ENCODE measurements at regions not wholly inside any gene's neighbourhood (a gene's known extent, or its start where the extent isn't known, plus 50 kb on each side); places are given as distances from the start of the nearest gene placed in this dataset.
"Not testable (repeated sequence)": the region's sequence is repeated elsewhere in the genome, so short reads cannot be mapped to it uniquely, and the experiment has no call there.

GRCh38 chr9:21715408-21715807 lies 87.0 kb upstream of the MTAP start:
- no peak overlapping the region for H3K4me3 ChIP-seq (ENCODE audit: low read length)
- H3K27me3 ChIP-seq (ENCODE audit: control insufficient read depth, insufficient read depth, low read length): no peaks in the 10 kb centered on the region
- H3K9ac ChIP-seq (ENCODE audit: low read length): no peak overlapping the region
- no peaks in the 10 kb centered on the region for H3K36me3 ChIP-seq (ENCODE audit: control insufficient read depth, insufficient read depth, low read length)
- no peaks in the 10 kb centered on the region for H3K4me1 ChIP-seq (ENCODE audit: control insufficient read depth, insufficient read depth, low read length)
- no peaks in the 10 kb centered on the region for H3K9me3 ChIP-seq (ENCODE audit: control insufficient read depth, low read length)

- no peaks in the 10 kb centered on the region for H3K9me3 ChIP-seq (ENCODE audit: control insufficient read depth, low read length)
- H3K4me1 ChIP-seq (ENCODE audit: control insufficient read depth, insufficient read depth, low read length): no peaks in the 10 kb centered on the region
- H3K9ac ChIP-seq (ENCODE audit: low read length): no peak overlapping the region
- no peaks in the 10 kb centered on the region for H3K36me3 ChIP-seq (ENCODE audit: control insufficient read depth, insufficient read depth, low read length)
- H3K27me3 ChIP-seq (ENCODE audit: control insufficient read depth, insufficient read depth, low read length): no peaks in the 10 kb centered on the region
- no peak overlapping the region for H3K4me3 ChIP-seq (ENCODE audit: low read length)
These were observed 81.7 kb upstream of the MTAP start for GRCh38 chr9:21720758-21721157.

GRCh38 chr9:21727411-21727810 lies 75.0 kb upstream of the MTAP start:
- H3K9me3 ChIP-seq (ENCODE audit: control insufficient read depth, low read length); H3K4me3 ChIP-seq (ENCODE audit: low read length); H3K9ac ChIP-seq (ENCODE audit: low read length); H3K27me3 ChIP-seq (ENCODE audit: control insufficient read depth, insufficient read depth, low read length); H3K4me1 ChIP-seq (ENCODE audit: control insufficient read depth, insufficient read depth, low read length); H3K36me3 ChIP-seq (ENCODE audit: control insufficient read depth, insufficient read depth, low read length): not testable (repeated sequence)

- Histone ChIP-seq H3K9ac (ENCODE audit: low read length) (no peak overlapping the region), H3K9me3 (ENCODE audit: control insufficient read depth, low read length) (no peaks in the 10 kb centered on the region), H3K36me3 (ENCODE audit: control insufficient read depth, insufficient read depth, low read length) (no peaks in the 10 kb centered on the region), H3K4me1 (ENCODE audit: control insufficient read depth, insufficient read depth, low read length) (no peaks in the 10 kb centered on the region), H3K4me3 (ENCODE audit: low read length) (no peak overlapping the region), H3K27me3 (ENCODE audit: control insufficient read depth, insufficient read depth, low read length) (no peaks in the 10 kb centered on the region)
These were observed 73.7 kb upstream of the MTAP start for GRCh38 chr9:21728781-21729180.

- Histone ChIP-seq H3K4me3 (ENCODE audit: low read length) (no peak overlapping the region), H3K9me3 (ENCODE audit: control insufficient read depth, low read length) (no peaks in the 10 kb centered on the region), H3K9ac (ENCODE audit: low read length) (no peak overlapping the region), H3K27me3 (ENCODE audit: control insufficient read depth, insufficient read depth, low read length) (no peaks in the 10 kb centered on the region), H3K36me3 (ENCODE audit: control insufficient read depth, insufficient read depth, low read length) (no peaks in the 10 kb centered on the region), H3K4me1 (ENCODE audit: control insufficient read depth, insufficient read depth, low read length) (no peaks in the 10 kb centered on the region)
These were observed 72.8 kb upstream of the MTAP start for GRCh38 chr9:21729648-21730047.

- H3K36me3 ChIP-seq (ENCODE audit: control insufficient read depth, insufficient read depth, low read length): no peaks in the 10 kb centered on the region
- no peaks in the 10 kb centered on the region for H3K27me3 ChIP-seq (ENCODE audit: control insufficient read depth, insufficient read depth, low read length)
- no peaks in the 10 kb centered on the region for H3K9me3 ChIP-seq (ENCODE audit: control insufficient read depth, low read length)
- no peak overlapping the region for H3K9ac ChIP-seq (ENCODE audit: low read length)
- no peak overlapping the region for H3K4me3 ChIP-seq (ENCODE audit: low read length)
- H3K4me1 ChIP-seq (ENCODE audit: control insufficient read depth, insufficient read depth, low read length): no peaks in the 10 kb centered on the region
These were observed 71.5 kb upstream of the MTAP start for GRCh38 chr9:21730899-21731298.

GRCh38 chr9:21741151-21741550 lies 61.3 kb upstream of the MTAP start:
- no peak overlapping the region for H3K4me3 ChIP-seq (ENCODE audit: low read length)
- no peak overlapping the region for H3K9ac ChIP-seq (ENCODE audit: low read length)
- no peaks in the 10 kb centered on the region for H3K9me3 ChIP-seq (ENCODE audit: control insufficient read depth, low read length)
- peaks cover 5% of the 10 kb centered on the region for H3K4me1 ChIP-seq (ENCODE audit: control insufficient read depth, insufficient read depth, low read length)
- H3K36me3 ChIP-seq (ENCODE audit: control insufficient read depth, insufficient read depth, low read length): no peaks in the 10 kb centered on the region
- no peaks in the 10 kb centered on the region for H3K27me3 ChIP-seq (ENCODE audit: control insufficient read depth, insufficient read depth, low read length)

GRCh38 chr9:21744320-21744719 lies 58.1 kb upstream of the MTAP start:
- no peak overlapping the region for H3K9ac ChIP-seq (ENCODE audit: low read length)
- H3K9me3 ChIP-seq (ENCODE audit: control insufficient read depth, low read length): no peaks in the 10 kb centered on the region
- H3K36me3 ChIP-seq (ENCODE audit: control insufficient read depth, insufficient read depth, low read length): no peaks in the 10 kb centered on the region
- peaks cover 5% of the 10 kb centered on the region for H3K4me1 ChIP-seq (ENCODE audit: control insufficient read depth, insufficient read depth, low read length)
- no peaks in the 10 kb centered on the region for H3K27me3 ChIP-seq (ENCODE audit: control insufficient read depth, insufficient read depth, low read length)
- no peak overlapping the region for H3K4me3 ChIP-seq (ENCODE audit: low read length)

GRCh38 chr9:21744841-21745240 lies 57.6 kb upstream of the MTAP start:
- Histone ChIP-seq H3K4me3 (ENCODE audit: low read length) (no peak overlapping the region), H3K27me3 (ENCODE audit: control insufficient read depth, insufficient read depth, low read length) (no peaks in the 10 kb centered on the region), H3K4me1 (ENCODE audit: control insufficient read depth, insufficient read depth, low read length) (peaks cover 5% of the 10 kb centered on the region), H3K9ac (ENCODE audit: low read length) (no peak overlapping the region), H3K36me3 (ENCODE audit: control insufficient read depth, insufficient read depth, low read length) (no peaks in the 10 kb centered on the region), H3K9me3 (ENCODE audit: control insufficient read depth, low read length) (no peaks in the 10 kb centered on the region)

GRCh38 chr9:21746550-21746949 lies 55.9 kb upstream of the MTAP start:
- H3K9ac ChIP-seq (ENCODE audit: low read length): no peak overlapping the region
- H3K27me3 ChIP-seq (ENCODE audit: control insufficient read depth, insufficient read depth, low read length): no peaks in the 10 kb centered on the region
- H3K9me3 ChIP-seq (ENCODE audit: control insufficient read depth, low read length): no peaks in the 10 kb centered on the region
- no peak overlapping the region for H3K4me3 ChIP-seq (ENCODE audit: low read length)
- no peaks in the 10 kb centered on the region for H3K36me3 ChIP-seq (ENCODE audit: control insufficient read depth, insufficient read depth, low read length)
- H3K4me1 ChIP-seq (ENCODE audit: control insufficient read depth, insufficient read depth, low read length): peaks cover 5% of the 10 kb centered on the region

- H3K9me3 ChIP-seq (ENCODE audit: control insufficient read depth, low read length): no peaks in the 10 kb centered on the region
- no peaks in the 10 kb centered on the region for H3K4me1 ChIP-seq (ENCODE audit: control insufficient read depth, insufficient read depth, low read length)
- no peaks in the 10 kb centered on the region for H3K27me3 ChIP-seq (ENCODE audit: control insufficient read depth, insufficient read depth, low read length)
- no peak overlapping the region for H3K9ac ChIP-seq (ENCODE audit: low read length)
- no peaks in the 10 kb centered on the region for H3K36me3 ChIP-seq (ENCODE audit: control insufficient read depth, insufficient read depth, low read length)
- H3K4me3 ChIP-seq (ENCODE audit: low read length): no peak overlapping the region
These were observed 55.3 kb upstream of the MTAP start for GRCh38 chr9:21747175-21747574.

GRCh38 chr9:21750021-21750735 lies 52.3 kb upstream of the MTAP start:
- Histone ChIP-seq H3K27me3 (ENCODE audit: control insufficient read depth, insufficient read depth, low read length) (no peaks in the 10 kb centered on the region), H3K4me3 (ENCODE audit: low read length) (no peak overlapping the region), H3K4me1 (ENCODE audit: control insufficient read depth, insufficient read depth, low read length) (no peaks in the 10 kb centered on the region), H3K9me3 (ENCODE audit: control insufficient read depth, low read length) (no peaks in the 10 kb centered on the region), H3K36me3 (ENCODE audit: control insufficient read depth, insufficient read depth, low read length) (no peaks in the 10 kb centered on the region), H3K9ac (ENCODE audit: low read length) (no peak overlapping the region)

- Histone ChIP-seq H3K9me3 (ENCODE audit: control insufficient read depth, low read length) (no peaks in the 10 kb centered on the region), H3K4me3 (ENCODE audit: low read length) (no peak overlapping the region), H3K9ac (ENCODE audit: low read length) (no peak overlapping the region), H3K27me3 (ENCODE audit: control insufficient read depth, insufficient read depth, low read length) (no peaks in the 10 kb centered on the region), H3K4me1 (ENCODE audit: control insufficient read depth, insufficient read depth, low read length) (no peaks in the 10 kb centered on the region), H3K36me3 (ENCODE audit: control insufficient read depth, insufficient read depth, low read length) (no peaks in the 10 kb centered on the region)
These were observed 50.4 kb upstream of the MTAP start for GRCh38 chr9:21751998-21752397.

Measured in mucosa of stomach (tissue), 1 donor.